GM11168 (cell line): ENCODE measurements at regions not wholly inside any gene's neighbourhood (a gene's known extent, or its start where the extent isn't known, plus 50 kb on each side); places are given as distances from the start of the nearest gene placed in this dataset.
"Not testable (repeated sequence)": the region's sequence is repeated elsewhere in the genome, so short reads cannot be mapped to it uniquely, and the experiment has no call there.

Experiments
- in situ Hi-C: fragments of 300-500 bp; cut with MboI; formaldehyde crosslinking; loops from one replicate; pipeline ENCODE4 v1.12.0; 2022; ENCODE audit warnings: low sequenced_read_pairs; ENCODE audit not compliant: unreplicated experiment

DNA sequence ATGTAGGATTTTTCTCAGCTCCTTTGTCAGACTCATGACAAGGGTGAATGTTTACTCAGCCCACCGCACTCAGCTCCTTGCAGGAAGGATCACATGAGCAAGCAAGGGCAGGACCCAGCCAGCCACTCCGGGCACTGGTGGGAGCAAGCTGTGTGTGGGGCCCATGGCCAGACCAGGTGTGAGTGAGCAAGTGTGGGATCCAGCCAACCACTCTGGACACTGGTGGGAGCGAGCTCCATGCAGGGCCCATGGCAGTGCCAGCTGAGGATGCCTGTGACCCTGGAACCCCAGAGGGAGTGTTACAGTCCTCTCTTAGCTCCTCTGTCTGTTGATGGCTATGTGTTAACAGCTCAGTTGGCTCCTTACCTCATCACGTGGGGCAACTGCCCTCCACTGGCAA lies 2750.6 kb downstream of the PCDH7 start:
- in situ Hi-C loops = no loop called here

DNA sequence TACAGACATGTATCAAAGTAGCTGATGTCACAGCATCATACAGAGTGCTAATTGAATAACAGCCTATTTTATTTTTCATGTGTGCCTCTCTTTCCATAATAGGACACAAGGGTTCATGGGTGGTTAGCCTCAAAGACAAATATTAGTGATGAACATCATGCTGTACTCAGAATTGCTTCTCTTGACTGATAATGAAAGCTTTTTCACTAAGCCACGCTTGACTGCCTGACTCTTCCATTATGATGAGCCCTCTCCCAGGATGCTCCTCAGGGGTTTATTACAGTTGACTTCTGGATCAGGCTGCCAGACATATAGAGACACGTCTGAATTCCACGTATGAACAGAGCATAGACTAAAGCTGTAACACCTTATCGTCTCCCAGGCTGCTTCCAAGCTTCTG lies 2757.5 kb downstream of the PCDH7 start:
- in situ Hi-C loops = no loop called here

DNA sequence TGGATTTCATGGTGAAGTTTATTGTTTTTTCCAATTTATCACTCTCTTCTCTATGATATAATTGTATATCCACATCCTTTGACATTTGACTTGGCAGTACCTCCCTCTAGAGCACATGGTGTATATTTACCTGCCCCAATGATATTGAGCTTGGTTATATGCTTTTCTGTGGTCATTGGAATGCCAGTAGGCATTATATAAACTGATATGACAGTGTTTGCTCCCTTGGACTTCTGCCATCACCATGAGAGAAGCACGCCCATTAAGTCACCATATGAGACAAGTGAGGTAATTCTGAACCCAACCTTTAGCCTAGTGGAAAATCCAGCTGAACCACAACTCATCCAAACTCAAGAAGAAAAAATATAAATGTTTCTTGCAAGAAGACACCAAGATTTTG lies 2761.5 kb downstream of the ARAP2 start:
- in situ Hi-C loops = no loop called here

DNA sequence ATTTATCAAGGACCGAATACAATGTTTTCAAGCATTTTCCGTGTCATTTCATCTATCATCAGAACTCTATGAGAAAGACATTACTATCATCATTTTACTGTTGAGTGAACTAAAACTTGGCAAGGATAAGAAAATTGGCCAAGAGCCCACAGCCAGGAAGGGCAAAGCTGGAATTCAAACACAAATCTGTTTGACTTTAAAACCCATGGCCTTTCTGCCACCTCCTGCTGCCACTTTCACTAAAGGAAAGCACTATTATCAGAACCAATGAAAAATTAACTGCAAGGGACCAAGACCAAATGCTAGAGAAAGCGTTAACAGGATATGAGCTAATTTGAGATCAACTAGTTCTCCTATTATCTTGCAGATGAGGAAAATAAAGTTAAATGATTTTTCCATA lies 2759.2 kb downstream of the ARAP2 start:
- in situ Hi-C loops = no loop called here

DNA sequence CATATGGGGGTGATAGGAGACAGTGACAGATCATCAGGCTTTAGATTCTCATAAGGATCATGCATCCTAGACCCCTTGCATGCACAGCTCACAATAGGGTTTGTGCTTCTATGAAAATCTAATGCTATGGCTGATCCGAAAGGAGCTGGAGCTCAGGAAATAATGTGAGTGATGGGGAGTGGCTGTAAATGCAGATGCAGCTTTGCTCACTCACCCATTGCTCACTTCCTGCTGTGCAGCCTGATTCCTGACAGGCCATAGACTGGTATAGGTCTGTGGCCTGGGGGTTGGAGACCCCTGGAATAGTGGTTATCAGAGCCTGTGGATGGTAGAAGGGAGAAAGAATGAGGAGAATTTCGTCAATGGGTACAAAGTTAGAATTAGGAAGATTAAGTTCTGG lies 2751.1 kb downstream of the ARAP2 start:
- in situ Hi-C loops = no loop called here

DNA sequence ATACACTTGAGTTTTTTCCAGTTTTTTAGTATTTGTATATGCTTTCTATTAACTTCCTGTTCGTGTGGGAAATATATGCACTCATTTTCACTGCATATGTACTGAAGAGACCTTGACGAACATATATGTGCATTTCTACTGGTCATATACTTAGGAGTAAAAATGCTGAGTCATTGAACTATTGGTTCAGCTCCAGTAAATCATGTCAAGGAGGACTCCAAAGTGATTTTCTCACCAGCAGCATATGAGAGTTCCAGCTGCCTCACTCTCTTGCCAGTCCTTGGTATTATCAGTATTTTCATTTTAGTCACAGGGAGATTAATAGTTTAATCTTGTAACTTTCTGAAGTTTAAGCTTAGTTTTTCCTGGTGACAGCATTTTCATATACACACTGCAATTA lies 2750.2 kb downstream of the ARAP2 start:
- in situ Hi-C loops = no loop called here

DNA sequence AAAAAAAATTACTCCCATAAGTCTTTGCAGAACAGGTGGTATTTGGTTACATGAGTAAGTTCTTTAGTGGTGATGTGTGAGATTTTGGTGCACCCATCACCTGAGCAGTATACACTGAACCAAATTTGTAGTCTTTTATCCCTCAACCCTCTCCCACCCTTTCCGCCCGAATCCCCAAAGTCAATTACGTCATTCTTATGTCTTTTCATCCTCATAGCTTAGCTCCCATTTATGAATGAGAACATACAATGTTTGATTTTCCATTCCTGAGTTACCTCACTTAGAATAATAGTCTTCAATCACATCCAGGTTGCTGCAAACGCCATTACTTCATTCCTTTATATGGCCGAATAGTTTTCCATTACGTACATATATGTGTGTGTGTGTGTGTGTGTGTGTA lies 2742.7 kb downstream of the ARAP2 start:
- in situ Hi-C loops = not testable (repeated sequence)

DNA sequence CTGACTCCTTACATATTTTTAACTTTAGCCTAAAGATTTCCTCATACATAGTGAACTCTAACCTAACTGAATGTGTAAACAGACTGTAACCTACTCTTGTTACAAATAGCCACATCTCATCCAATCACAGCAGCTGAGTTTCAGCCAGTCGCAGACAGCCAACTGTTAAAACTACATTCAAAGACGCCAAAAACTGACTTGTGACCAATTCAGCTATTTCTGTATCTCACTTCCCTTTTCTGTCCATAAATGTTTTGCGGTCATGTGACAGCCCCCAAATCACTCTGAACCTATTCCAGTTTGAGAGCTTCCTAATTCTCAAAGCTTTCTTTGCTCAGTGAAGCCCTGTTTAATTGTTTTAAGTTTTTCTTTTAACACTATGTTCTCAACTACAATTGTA lies 2731.9 kb downstream of the ARAP2 start:
- in situ Hi-C loops = no loop called here

DNA sequence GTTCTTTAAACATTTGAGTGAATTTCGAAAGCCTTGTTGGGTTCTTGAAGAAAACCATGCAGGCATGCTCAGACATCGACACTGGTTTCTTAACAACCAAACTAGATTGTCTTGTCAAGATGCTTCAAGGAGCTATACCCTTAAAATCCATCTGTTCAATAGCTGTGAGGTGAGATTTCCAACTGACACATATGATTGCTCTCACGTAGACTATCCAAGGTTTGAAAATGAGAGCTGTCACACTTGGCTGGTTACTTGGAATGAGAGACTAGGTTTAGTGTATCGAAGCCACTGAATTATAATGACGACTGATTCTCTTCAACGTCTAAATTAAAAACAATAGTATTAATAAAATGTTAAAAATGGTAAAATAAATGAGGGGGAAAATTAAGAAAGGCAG lies 2725.5 kb downstream of the ARAP2 start:
- in situ Hi-C loops = no loop called here

DNA sequence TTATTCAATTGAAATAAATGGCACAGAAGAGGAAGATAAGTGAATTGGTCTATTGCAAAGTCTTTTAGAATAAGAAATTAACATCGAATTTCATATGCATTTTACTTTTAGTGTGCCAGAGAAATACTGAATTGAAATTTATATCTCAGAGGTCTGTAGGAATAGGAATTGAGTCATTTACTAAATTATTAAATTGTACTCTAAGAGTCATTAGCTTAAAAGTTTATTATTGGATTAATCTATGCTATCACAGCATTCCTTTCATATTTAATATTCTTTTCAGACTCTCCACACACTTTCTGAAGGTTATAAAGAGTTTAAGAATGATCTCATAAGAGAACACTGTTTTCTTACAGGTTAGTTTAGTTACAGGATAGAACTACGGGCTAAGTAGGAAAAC lies 2711.5 kb downstream of the ARAP2 start:
- in situ Hi-C loops = no loop called here

DNA sequence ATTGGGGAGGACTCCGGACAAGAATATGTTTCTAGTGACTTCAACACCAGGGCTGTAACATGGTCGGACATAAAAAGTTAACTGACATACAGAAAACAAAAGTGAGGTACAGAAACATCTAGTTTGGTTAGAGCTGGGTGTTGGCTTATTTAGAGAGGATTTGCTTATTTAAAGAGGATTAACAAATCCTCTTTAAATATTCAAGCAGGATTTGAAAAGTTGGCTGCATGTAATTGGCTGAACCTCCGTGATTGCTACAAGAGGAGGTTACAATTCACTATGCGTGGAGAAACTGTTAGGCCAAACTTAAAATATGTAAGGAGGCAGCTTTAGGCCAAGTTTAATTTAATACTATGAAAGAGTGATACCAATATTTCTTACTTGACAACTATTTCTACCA lies 2707.4 kb downstream of the ARAP2 start:
- in situ Hi-C loops = no loop called here

DNA sequence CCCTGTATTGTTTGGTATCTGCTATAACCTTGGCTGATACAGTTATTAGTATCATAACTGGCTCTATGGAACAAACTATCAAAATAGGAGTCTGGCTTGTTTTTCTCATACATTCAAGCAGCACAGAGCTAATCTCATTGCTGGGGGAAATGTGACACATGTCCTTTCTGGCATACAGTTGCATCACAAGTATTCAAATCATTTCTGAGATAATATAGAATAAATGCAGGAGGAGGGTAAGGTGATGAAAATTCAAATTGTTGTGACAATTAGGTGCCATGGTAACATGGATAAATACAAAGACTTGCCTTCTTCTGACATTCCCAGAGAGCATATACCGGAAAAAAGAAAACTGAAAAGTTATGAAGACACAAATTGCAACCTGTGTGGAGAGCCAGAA lies 2706.8 kb downstream of the ARAP2 start:
- in situ Hi-C loops = no loop called here

DNA sequence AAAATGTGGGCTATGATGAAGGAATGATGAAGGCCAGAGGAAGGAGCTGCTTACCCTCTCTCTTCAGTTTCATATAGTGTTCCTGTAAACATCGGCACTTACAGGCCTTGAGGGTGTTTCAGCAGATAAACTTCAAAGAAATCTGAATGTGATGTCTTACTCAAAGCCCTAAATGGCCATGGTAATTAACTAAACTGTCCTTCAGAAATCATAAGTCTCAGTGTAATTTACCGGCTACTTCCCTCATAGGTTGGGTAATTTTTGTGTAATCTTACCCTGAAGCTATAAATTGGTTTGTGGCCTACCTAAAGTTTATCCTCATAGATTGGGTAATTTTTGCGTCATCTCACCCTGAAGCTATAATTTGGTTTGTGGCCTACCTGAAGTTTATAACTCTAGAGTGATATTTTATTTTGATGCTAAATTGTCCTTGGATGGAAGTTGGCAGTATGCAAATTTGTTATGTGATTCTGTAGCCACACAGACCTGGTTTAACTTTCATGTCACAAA lies 2700.3 kb downstream of the ARAP2 start:
- in situ Hi-C loops = no loop called here

DNA sequence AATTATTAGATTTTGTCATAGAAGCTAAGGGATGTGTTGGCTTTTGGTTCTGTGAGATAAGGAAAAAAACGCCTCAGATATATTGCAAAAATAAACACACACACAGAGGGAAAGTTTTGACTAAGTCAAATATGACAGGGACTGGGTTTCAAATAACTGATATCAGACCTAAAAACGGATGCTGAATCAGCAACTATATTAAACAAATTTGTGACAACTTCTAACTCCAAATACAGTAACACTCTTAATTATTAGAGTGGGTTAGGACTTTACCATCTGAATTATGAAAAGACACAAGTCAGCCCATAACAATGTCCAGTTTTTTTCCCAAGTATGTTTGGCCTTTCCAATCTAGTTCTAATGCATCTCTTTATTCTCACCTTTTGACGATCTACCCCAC lies 2693.1 kb downstream of the ARAP2 start:
- in situ Hi-C loops = no loop called here

DNA sequence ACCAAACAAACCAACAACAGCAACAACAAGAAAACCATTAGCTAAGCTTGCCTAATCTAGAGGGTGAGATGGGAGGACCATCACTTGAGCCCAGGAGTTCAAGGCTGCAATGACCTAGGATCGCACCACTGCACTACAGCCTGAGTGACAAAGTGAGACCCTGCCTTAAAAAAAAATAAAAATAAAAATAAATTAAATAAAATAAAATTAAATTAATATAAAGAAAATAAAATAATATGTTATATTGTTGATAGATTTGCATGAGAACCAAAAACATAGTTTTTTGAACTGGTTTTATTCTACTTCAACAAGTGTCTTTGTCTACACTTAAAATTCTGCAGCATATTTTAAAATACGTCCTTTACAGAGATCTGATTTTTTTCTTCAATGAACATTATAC lies 2683.1 kb downstream of the ARAP2 start:
- in situ Hi-C loops = no loop called here

DNA sequence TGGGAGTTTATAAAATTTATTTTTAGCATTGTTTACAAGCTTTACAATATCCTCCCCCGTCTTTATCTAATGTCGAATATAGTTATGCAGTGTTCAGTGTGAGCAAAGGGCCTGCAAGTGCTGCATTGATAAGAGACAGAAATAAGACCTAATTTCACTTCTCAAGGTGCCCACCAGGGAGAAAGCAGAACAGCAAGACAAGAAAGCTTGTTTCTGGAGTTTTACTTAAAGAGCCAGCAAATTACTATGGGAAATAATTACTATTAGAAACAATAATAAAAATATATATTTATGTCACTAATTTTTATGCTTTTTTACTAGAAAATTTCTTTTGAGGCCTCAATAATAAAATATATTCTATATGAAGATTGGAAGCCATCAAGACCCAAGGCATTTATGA lies 2677.7 kb downstream of the ARAP2 start:
- in situ Hi-C loops = no loop called here

DNA sequence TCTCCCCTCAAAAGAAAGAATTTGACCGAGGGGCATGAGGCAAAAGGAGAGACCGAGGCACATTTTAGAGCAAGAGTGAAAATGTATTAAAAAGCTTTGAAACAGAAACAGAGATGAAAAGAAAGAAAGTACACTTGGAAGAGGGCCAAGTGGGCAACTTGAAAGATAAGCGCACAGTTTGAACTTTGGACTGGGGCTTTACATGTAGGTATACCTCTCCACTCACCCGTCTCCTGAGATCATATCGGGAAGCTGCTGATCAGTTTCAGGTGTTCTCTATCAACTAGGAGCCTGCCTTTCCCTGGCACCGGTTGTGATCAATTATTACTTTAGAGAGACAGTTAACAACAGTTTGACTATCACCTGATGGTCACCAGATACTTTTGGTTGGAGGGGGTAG lies 2666.5 kb downstream of the ARAP2 start:
- in situ Hi-C loops = no loop called here

DNA sequence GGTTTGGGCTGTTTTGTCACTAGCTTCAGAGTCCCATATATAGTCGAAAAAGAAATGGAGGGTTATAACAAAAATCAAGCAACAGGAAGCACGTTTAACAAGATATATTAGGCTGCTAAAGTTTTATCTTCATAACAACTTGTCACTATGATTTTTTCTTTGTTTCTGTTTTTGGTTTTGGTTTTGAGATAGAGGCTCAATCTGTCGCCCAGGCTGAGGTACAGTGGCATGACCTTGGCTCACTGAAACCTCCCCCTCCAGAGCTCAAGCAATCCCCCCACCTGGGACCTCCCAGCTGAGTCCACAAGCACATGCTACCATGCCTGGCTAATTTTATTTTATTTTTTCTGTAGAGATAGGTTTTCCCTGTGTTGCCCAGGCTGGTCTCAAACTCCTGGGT lies 2664.4 kb downstream of the ARAP2 start:
- in situ Hi-C loops = no loop called here

DNA sequence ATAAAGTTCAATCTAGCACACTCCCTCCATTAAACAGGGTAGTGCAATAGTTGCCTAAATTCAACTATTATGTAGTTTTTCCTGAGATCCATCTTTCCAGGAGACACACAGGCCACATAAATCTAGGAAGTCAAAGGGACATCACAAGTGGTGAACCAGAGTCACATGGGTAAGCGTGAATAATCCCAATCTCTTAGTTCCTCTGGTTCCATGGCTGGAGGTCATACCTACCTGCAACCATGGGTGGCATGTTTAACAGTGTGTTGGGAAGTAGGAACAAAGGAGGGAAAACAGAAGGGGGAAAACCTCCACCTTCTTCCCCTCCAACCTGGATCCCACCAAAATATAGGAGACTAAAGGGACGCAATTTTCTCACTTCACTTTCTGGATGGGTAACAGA lies 2651.6 kb downstream of the ARAP2 start:
- in situ Hi-C loops = no loop called here

DNA sequence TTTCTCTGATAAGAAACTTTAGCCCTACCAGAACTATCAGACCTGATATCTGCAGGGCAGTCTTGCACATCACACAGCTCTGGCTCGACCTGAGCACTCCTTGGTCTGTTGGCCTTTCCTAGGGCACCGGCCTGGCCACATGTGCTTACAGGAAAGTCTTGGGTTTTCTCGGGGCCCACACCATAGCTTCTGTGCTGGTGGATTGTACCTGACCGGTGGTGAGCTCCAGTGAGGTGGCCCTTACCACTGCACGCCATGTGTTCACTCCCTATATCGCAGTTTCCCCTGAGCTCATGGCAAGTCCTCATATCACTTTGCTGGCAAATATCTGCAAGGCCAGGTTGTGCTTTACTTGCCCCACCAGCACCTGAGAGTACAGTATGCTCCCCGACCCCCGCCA lies 2637.4 kb downstream of the ARAP2 start:
- in situ Hi-C loops = no loop called here

DNA sequence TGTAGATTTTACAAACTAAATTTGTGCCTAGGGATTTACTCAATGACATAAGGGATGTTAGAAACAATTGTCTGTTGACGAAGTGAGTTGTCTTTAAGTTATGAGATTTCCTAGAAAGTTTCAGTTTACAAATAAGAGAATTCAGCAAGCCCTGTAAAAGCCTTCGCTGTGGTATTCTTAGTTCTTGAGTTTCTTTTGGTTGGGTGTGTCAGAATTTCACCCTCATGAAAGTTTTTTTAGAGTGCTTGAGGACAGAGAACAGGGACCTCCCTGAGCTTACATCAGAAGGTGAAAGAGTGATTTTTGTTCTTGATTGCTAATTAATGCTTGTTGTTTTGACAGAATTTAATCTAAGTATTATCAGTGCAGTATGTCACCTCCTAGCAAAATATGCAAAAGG lies 2628.2 kb downstream of the ARAP2 start:
- in situ Hi-C loops = no loop called here

DNA sequence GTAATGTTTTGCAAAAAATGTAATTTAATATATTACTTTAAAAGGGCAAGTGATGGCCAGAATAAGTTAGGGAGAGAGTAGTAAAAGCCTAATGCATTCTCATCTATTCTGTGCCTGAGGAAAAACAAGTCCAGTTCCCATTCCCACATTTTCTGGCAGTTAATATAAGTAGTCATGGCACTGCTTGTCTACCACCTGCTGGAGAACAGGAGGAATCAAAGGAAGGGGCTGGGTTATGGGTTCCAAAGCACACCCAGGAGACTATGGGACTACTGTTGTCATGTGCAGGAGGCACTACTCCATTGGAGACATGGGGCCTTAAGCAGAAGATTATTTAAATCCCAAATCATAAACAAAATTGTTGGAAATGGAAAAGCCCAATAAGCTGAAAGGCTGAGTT lies 2618.6 kb downstream of the ARAP2 start:
- in situ Hi-C loops = no loop called here

DNA sequence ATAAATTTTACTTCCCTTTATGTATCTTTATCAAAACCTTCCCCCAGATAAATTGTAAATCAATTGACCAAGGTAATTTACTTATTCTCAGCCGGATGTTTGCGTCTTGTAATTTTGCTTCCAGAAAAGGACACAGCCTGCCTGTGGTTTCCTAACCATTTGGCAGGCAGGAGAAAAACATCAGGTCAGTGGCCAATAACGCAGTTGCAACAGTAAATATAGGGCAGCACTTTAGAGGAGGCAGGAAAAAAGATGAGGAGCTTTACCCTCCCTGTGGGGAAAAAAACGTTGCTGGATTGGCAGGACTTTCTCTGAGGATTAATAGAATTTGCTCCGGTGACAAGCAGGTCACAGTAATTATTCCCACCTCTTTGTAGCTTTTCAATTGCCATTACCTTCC lies 2618.1 kb downstream of the ARAP2 start:
- in situ Hi-C loops = no loop called here
